ENCODE measurements at regions not wholly inside any gene's neighbourhood (a gene's known extent, or its start where the extent isn't known, plus 50 kb on each side); places are given as distances from the start of the nearest gene placed in this dataset.

DNA sequence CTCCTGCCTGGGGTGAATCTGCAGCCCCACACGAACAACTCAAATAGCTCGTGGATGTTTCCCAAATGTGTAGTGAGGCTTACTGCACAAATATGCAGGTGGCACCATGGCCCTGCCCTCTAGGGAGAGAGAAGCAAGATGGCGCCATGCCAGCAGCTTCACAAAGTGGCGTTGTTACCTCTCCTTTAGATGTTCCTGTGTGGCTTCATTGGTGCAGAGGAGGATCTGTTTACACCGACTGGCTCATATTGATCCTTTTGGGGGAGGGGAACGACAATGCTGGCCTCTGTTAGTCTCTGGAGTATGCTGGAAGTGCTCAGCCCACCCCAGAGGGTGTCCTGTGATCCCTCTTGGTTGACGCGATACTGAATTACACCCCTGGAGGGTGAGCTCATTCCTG is 99.5 kb upstream of the GATA6 start:
- DNase-seq (ENCODE audit: low read depth in 2 of 3, low spot score in 2 of 3), result no peak

DNA sequence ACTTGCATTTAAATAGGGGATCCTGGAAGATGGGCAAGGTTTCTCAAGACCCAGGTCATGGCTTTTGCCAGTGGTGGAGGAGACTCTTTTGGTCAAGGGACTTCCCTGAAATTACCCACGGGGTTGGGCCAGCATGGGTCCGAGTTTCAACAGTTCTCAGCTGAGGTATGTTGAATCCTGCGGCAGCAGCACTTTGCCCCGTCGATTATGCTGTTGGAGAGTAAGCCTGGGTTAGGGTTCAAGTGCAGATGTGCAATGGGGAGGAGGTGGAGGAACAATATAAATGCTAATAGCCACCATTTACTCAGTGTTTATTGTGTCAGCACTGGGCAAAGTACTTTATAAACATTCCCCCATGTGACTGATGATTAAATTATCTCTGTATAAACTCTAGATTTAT is 96.0 kb upstream of the GATA6 start:
- no peak for DNase-seq (ENCODE audit: low read depth in 2 of 3, low spot score in 2 of 3)

DNA sequence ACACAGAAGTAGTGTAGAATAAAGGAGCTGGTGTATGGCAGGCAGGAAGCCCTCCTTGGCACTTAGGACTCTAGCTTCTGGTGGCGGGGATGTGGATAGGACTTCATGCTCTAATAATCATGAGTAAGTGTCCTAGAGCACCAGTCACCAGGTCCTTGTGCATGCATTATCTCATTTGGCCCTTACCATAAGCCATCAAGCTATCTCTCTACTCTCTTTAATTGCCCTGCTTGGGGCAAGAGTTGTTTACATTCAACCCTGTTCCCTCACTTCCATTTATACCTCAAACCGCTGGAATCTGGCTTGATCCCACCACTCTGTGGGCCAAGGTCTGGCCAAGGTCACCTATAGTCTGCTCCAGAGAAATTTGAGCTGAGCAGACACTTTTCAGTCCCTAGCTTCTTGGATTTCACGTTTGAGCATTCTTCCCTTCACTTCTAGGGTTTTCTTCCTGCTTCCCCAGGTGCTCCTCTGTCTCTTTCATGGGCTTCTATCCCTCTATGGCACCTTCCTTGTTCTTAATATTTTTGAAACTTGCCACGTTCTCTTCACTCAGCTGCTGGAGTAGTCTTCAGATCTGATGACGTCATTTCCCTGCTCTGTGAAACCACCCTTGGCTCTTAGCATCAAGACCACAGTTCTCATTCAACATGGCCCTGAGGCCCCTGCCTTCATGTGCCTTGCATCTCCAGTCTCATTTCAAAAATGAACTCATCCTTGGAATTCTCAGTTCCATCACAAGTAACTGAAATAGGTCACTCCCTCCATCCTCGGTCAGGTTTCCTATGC is 94.9 kb upstream of the GATA6 start:
- no peak for DNase-seq (ENCODE audit: low read depth in 2 of 3, low spot score in 2 of 3)

DNA sequence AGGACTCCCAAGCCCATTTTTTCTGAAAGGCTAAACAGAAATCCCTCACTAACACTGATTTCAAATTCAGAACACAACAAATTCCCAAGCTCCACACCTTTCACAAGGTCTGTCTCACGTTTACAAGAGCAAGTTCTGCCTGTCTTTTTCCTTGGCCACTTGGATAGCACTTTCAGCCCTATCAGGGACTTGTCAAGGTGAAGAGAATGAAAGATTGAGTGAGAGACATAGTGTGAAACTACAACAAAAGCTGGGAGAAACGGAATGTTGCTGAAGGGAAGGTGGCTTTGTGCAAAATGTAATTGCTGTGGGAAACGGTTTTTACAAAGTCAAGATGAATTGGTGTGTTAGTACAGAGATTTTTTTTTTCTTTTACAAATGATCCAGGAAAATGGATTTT is 89.4 kb upstream of the GATA6 start:
- no peak for DNase-seq (ENCODE audit: low read depth in 2 of 3, low spot score in 2 of 3)

DNA sequence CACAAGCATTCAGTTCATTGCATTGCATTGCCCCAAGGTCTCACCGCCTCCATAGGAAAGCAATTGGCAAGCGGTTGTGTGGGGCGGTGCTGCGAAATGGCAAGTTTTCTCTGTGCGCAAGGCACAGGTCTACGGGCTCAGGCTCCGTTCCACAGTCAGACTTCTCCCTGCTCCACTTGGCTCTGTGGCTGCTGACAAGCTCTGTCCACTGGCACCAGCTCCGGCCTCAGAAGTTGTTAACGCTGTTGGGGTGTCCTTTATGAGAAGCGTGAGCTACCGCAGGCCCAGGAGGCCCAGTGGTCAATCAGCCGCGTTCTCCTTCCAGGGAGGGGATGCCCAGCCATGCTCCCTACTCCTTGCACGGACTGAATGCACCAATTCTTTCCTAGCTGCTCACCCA is 87.0 kb upstream of the GATA6 start:
- DNase-seq (ENCODE audit: low read depth in 2 of 3, low spot score in 2 of 3), result no peak

DNA sequence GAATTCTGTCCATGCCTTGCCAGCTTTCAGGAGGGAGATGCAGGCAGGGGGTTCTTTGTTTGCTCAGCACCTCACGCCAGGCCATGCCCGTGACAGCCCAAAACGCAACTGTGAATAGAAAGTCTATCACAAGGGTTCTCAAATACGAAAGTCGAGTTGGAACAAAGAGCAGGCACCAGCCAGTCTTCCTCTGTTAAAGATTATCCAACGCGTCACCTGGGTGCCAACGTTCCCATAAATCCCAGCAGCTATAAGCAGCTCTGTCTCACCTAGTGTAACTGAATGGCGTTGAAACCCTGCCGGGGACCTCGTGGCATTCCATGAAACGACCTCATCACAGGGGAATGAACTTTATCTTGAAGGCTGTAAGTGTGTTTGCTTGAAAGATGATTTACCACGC is 84.8 kb upstream of the GATA6 start:
- no peak for DNase-seq (ENCODE audit: low read depth in 2 of 3, low spot score in 2 of 3)

DNA sequence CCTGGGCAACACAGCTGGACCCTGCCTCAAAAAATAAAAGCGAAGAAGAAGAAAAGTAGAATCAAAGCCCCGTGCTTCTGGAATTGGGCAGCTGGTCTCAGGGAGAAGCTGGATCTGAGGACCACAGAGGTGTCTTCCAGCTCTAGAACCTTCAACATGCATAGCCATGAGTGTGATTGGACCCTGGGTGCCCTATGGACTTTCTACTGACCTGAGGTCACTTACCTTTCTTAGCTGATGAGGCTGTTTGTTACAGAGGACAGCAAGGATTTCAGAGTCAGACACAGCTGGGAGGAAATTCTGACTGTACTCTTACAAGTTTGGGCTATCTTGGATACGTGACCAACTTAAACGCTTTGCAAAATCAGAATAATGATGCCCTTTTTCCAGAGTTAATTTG is 82.4 kb upstream of the GATA6 start:
- no peak for DNase-seq (ENCODE audit: low read depth in 2 of 3, low spot score in 2 of 3)

DNA sequence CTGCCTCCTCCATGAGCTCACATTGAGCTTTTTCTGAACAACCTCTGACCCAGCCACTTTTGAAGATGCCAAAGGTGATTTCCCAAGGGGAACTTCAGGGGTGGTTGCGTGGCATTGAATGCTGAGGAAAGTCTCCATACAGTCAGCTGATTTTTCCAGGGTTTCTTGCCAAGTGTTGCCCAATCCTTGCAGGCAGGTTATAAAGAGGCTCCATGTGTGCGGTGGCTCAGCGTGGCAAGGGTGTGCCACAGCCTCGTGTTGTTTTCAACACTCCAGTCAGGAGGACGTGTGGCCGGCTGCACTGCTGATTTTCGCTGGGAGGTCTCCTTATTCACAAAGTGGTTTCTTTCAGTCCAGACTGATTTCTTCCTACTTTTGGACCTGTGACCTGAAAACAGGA is 81.4 kb upstream of the GATA6 start:
- no peak for DNase-seq (ENCODE audit: low read depth in 2 of 3, low spot score in 2 of 3)

DNA sequence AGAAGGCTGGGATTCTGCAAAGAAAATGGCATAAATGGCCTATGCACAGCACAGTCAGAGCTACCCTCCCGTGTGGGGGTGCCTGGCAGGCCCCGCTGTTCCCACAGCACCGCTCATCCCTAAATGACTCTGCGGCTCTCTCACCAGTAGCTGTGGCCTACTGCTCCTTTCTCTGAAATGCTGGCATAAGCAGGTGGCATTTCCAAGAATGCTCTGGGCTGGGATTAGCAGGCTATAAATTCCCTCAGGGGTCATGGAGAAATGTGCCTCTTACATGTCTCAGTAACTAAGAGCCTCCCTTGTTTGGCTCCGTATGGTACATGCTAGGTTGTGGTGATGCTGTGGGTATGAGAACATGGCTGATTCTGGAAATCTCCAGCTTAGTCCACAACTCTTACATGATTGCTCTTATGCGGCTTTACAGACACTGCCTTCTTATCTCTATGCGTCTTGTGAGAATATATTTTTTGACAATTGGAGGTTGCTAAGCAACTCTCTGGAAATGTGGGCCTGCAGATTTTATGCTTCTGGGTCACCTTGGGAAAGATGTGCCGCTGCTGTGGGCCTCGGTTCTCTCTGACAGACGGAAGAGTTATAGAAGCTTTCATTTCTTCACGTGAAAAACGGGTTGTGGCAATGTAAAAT is 80.3 kb upstream of the GATA6 start:
- no peak for DNase-seq (ENCODE audit: low read depth in 2 of 3, low spot score in 2 of 3)

DNA sequence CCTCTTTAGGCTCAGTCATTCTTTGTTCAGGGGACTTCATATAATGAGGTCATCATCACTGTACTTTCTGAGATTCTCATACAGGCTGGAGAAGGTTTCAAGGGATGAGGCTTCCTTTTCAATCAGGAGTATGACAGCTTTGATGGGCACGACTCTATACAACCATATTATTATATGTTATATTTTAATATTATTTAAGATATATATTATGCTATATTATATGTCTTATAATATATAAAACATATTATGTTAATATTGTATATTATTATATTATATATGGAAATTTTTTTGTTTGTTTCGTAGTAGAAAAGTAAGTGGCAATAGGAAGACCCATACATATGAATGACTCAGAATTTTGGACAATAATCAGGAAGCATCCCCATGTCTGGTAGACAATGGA is 78.0 kb upstream of the GATA6 start:
- no peak for DNase-seq (ENCODE audit: low read depth in 2 of 3, low spot score in 2 of 3)

DNA sequence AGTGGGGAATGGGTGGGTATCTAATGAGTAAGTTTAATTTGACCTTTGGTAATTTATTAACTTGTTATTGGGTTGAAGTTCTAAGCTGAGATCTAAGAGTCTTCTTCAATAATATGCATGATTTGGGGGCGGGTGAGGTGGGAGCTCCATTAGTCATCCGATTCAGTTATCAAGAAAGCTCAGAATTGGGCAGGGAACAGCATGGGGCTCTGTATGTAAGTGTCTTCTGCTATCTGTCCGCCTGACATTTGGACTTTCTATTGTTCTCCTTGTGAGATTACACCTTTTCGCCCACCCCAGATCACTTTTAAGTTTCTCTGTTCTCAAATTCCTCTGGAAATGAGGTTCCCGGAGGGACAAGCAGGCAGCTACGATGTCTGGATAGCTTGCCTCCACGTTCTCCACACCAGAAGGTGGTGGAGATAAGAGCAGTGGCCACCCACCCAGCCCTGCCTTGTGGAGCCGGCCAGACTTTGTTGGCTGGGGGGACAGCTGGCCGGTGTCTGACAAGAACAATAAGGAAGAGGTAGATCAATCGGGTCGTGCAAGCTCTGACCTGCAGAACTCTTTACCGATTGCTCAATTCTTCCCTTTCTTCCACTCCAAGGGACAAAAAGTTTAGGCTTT is 75.5 kb upstream of the GATA6 start:
- DNase-seq (ENCODE audit: low read depth in 2 of 3, low spot score in 2 of 3), result no peak

DNA sequence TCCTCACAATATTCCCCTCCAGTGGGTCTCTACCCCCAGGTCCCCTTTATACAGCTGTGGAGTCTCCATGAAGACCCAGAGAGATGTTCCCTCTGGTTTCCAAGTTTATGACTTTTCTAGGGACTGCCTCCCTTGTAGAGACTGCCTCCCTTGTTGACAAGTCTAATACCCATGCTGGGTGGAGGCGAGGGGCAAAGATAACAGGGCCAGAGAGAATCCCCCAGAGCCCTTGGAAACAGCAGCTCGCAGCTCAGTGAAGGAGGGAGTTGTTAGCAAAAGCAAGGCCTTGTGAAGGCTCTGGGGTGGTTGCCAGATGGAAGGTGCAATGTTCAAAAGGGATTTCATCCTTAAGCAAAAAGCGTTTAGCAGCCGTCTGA is 75.0 kb upstream of the GATA6 start:
- DNase-seq (ENCODE audit: low read depth in 2 of 3, low spot score in 2 of 3), result no peak

DNA sequence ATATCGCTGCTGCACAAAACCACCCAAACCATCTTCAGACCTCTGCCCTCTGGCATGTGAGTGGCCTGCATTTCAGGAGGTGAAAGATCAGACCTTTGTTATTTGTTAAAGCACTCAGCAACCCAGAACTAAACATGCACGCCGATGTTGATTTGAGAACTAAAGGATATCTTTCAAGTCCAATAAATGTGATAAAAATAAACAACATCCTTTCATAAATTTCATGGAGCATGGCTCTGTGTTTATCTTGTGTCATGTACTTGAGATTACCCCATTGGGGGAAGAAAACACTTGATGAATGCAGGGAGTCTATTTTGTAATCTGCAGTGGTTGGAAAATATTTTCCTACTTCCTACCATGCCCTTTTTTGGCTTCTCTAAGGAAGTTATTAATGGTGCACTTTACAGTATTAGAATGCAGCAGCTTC is 70.8 kb upstream of the GATA6 start:
- no peak for DNase-seq (ENCODE audit: low read depth in 2 of 3, low spot score in 2 of 3)

DNA sequence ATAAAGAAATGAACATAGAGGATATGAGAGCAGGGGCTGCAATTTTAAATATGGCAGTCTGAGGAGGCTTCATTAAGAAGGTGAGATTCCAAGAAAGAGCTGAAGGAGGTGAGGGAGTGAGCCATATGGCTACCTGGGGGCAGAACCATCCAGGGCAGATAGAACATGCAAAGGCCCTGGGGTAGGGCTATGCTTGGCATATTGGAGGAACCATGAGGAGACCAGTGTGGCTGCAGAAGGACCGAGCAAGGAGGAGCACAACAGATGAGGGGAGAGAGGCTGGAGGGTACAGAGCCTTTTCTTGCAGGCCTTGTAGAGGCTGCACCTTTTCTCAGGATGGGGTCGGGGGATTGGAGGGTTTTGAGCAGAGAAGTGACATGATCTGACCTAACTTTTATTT is 69.5 kb upstream of the GATA6 start:
- DNase-seq (ENCODE audit: low read depth in 2 of 3, low spot score in 2 of 3), result no peak

DNA sequence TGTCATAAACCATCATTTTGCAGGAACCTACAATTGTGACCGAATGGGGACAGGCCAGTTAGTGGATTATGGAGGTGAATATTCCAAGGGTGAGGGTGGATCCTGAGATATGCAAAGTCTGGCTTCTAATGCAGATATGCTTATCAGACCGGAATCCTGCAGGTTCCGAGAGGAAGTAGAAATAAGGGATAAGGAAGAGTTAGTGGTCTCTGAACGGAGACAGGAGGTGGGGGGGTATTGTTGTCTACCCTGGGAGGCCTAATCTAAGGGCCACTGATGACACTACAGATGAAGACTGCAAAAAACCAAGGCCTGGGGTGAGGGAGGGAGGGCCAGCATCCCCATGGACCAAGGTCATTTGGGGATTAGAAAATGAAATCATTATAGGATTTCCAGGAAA is 67.7 kb upstream of the GATA6 start:
- DNase-seq (ENCODE audit: low read depth in 2 of 3, low spot score in 2 of 3), result no peak

DNA sequence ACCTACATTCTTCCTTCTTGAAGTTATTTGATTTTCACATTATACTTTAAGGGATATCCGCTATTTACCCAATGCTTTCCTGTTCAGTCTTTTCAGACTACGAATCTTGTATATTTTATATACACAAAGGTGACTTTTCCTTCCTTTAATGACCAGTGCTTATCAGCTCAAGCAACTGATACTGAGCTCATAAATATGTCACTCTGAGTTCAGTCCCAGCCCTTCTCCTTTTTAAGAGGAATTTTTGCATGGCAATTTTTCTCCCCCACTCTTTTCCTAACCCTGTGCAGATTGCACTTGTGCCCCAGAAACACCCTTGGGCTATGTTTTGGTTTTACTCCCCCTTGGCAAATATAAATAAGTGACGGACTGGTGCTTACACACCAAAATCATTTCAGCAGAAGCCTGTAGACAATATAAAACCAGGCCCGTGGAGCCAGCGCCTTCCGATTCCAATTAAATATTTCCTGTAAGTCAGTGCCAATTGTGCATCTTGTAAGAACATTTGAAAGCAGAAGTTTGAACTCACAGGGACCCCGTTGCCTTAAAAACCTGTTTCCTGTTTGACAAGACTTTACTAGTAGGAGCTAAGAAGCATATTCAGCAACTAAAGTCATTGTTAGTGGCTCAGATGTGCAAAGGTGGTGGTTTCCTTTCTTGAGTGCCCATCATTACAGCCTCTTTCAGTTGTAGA is 66.3 kb upstream of the GATA6 start:
- DNase-seq (ENCODE audit: low read depth in 2 of 3, low spot score in 2 of 3), result no peak

DNA sequence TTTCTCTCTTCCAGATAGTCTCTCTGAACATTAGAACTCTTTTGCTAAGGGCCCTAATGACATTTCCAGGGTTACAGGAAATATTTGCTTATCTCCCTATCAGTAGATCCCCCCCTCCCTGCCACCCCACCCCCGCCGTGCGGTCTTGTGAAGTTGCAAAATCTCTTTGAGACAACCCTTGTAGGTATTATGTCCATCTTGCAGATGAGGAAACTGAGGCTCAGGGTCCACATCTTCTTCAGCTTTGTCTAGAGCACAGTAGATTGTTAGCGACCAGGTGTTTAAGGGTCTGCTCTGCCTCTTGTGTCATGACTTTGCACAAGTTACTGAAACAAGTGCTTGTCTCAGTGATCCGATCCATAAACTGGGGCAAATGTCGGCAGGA is 65.8 kb upstream of the GATA6 start:
- no peak for DNase-seq (ENCODE audit: low read depth in 2 of 3, low spot score in 2 of 3)

DNA sequence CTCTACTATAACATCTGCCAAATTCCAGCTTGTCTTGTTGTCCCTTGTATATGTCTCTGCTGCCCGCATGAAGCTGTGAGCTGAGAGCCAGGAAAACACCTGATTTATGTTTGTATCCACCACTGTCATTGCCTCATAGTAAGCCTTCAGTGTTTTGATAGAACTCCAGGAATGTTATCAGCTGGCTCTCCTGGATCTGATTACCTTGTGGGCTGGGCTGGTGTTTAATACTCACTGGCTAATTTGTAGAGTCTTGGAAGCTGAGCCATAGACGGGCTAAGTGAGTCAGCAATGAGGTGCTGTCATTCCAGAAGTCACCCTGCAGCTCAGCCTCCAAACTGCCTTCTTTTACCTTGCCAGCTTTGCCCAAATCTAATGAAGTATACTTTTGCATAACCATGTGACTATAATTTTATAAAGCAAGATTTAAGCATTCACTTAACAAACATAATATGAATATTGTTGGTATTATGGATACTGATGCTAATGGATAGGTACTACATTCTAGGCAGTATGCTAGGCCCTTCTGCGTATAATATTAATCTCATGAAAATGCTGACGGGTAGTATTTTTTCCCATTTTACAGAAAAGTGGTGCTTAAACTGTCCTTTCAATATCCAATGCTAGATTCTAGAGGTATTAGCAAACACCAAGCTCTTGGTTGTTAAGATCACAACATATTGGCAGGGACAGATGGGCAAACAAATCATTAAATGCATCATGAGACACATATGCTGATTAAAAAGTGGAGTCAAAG is 62.7 kb upstream of the GATA6 start:
- DNase-seq (ENCODE audit: low read depth in 2 of 3, low spot score in 2 of 3), result no peak

DNA sequence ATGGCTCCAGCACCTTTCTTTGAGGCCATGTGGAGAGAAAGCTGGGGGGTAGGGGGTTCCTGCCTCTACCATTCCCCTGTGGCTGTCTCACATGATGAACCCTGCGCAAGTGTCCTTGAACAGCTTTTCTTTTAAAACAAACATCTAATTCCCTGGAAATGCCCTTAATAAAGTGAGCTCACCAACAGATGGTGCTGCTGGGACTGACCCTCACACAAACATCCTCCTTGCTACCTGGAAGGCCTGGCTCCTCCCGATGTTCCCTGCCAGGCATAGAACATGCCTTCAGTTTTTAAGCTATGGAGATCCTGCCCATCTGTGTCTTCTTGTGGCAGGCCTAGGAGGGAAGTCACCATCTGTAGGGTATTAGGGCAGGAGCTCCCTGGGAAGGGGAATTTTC is 60.7 kb upstream of the GATA6 start:
- no peak for DNase-seq (ENCODE audit: low read depth in 2 of 3, low spot score in 2 of 3)

DNA sequence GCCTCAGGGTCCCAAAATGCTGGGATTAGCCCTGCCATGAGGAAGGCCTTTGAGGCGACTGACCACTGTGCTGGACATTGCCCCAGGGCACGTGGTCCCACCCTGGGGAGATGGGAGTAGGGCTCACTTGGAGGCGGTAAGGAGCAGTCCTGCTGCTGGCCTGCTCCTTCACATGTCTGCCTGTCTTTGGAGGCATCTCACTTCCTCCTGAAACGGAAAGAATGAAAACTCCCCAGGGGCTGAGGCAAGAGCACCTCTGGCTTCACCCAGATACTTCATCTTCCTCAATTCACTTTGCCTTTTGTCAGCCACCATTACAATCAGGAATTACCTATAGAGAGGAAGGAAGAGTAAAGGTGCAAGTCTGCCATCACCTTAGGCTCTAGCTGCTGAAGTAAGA is 59.9 kb upstream of the GATA6 start:
- DNase-seq (ENCODE audit: low read depth in 2 of 3, low spot score in 2 of 3), result no peak

DNA sequence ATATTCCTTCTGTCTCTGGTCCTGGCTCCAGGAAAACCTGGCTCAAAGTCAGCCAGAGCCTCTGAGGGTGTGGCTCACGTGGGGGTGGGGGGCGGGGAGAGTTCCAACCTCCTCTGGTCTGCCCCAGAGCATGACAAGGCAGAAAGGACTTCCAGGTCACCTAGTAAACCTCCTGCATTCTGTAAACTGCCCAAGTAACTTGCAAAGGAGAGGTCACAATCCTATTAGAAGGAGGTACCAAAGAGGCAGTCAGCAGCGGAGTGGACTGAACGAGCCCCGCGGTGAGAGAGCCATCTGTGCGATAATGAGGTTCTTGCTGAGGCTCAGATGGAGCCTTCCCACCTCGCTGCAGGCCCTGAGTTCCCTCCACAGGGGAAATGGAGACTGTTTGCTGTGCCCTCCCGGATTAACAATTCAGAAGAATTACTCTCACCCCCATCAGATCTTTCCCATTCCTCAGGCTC is 58.9 kb upstream of the GATA6 start:
- no peak for DNase-seq (ENCODE audit: low read depth in 2 of 3, low spot score in 2 of 3)
